HepG2 (cell line): ENCODE measurements at regions not wholly inside any gene's neighbourhood (a gene's known extent, or its start where the extent isn't known, plus 50 kb on each side); places are given as distances from the start of the nearest gene placed in this dataset.
"Not testable (repeated sequence)": the region's sequence is repeated elsewhere in the genome, so short reads cannot be mapped to it uniquely, and the experiment has no call there.

Experiments
- BRF2 ChIP-seq: sonication (generic); formaldehyde crosslinking; IDR thresholded peaks from 2 replicates; pipeline ENCODE4 v1.8.1; 2022; ENCODE audit warnings: mild to moderate bottlenecking, missing genetic modification reagents
- MAX ChIP-seq: IDR thresholded peaks from 2 replicates; pipeline ENCODE4 v1.6.1; 2012; ENCODE audit warnings: inconsistent platforms
- PITX1 ChIP-seq: sonication (generic); formaldehyde crosslinking; IDR thresholded peaks from 2 replicates; pipeline ENCODE4 v1.5.1; 2020; ENCODE audit warnings: mild to moderate bottlenecking, missing genetic modification reagents
- POLR2A ChIP-seq, 2 experiments: IDR thresholded peaks; 2 replicates each; pipeline ENCODE4 v1.6.1; 2011; ENCODE audit warnings: low read depth in 2 of 2, low read length in 2 of 2, mild to moderate bottlenecking in 1 of 2, moderate library complexity in 1 of 2; ENCODE audit not compliant: insufficient read depth in 1 of 2
- PRDM4 ChIP-seq: sonication (generic); formaldehyde crosslinking; IDR thresholded peaks from 2 replicates; pipeline ENCODE4 v1.9.0; 2021; ENCODE audit warnings: missing genetic modification reagents, borderline replicate concordance
- RNF219 ChIP-seq: sonication (generic); formaldehyde crosslinking; IDR thresholded peaks from 2 replicates; pipeline ENCODE4 v1.5.0; 2020; ENCODE audit warnings: mild to moderate bottlenecking, missing genetic modification reagents

DNA sequence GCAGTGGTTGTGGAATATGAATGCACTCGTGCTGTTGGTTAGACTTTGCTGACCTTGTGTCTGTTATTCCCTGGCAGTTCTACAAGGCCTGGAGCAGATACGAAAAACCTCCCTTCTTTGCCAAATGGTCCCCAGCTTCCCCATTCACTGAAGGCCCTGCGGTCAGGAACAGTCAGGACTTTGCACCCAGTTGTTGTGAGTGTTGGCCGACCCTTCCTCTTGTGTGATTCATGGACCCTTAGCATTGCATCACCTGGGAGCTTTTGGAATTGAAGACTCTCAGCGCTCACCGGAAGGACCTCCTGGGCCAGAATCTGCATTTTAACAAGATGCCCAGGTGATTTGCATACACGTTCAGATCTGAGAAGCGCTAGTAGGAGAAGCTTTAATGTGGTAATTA is 71.6 kb downstream of the ALG1L2 start:
- not testable (repeated sequence) for TF ChIP-seq POLR2A (IDR thresholded peaks at IDR 0.05; ENCODE audit: insufficient read depth in 1 of 2, low read depth in 2 of 2, low read length in 2 of 2); PRDM4 (CRISPR knock-in tag); PITX1 (CRISPR knock-in tag); RNF219 (CRISPR knock-in tag); BRF2 (CRISPR knock-in tag); MAX
